GM23338 (cell line): ENCODE measurements at regions not wholly inside any gene's neighbourhood (a gene's known extent, or its start where the extent isn't known, plus 50 kb on each side); places are given as distances from the start of the nearest gene placed in this dataset.

Source experiments
- ATAC-seq: fragments of 200-7000 bp; cut with Tn5 transposase; 3 replicates; pipeline ENCODE4 v1.9.1; 2020
- DNase-seq: peaks from one replicate; pipeline ENCODE4 v3.0.0-alpha.2; 2015; ENCODE audit warnings: low spot score
- H2AFZ ChIP-seq: fragments of 200-600 bp; sonication (generic); 2 replicates; pipeline ENCODE4 v1.8.0; 2016; ENCODE audit warnings: antibody characterized with exemption, mild to moderate bottlenecking, moderate library complexity
- H3F3A ChIP-seq: fragments of 200-600 bp; sonication (generic); replicated peaks from 2 replicates; pipeline ENCODE4 v1.8.0; 2017; ENCODE audit warnings: antibody characterized with exemption, mixed run types, low read depth
- H3K27ac ChIP-seq: fragments of 200-600 bp; sonication (generic); 2 replicates; pipeline ENCODE4 v1.6.1; 2016; ENCODE audit warnings: low read depth
- H3K27me3 ChIP-seq: fragments of 200-600 bp; sonication (generic); 2 replicates; pipeline ENCODE4 v1.8.0; 2016; ENCODE audit warnings: mild to moderate bottlenecking, mixed run types, moderate library complexity; ENCODE audit not compliant: insufficient read depth
- H3K36me3 ChIP-seq: fragments of 200-600 bp; sonication (generic); 2 replicates; pipeline ENCODE4 v1.8.0; 2016; ENCODE audit warnings: mild to moderate bottlenecking; ENCODE audit not compliant: insufficient read depth
- H3K4me1 ChIP-seq: fragments of 200-600 bp; sonication (generic); 2 replicates; pipeline ENCODE4 v1.8.0; 2016; ENCODE audit warnings: mild to moderate bottlenecking, moderate library complexity; ENCODE audit not compliant: insufficient read depth
- H3K4me2 ChIP-seq: fragments of 200-600 bp; sonication (generic); 2 replicates; pipeline ENCODE4 v1.7.1; 2017; ENCODE audit warnings: mixed run types
- H3K4me3 ChIP-seq: fragments of 200-600 bp; sonication (generic); 2 replicates; pipeline ENCODE4 v1.6.1; 2016; ENCODE audit warnings: mixed run types
- H3K79me2 ChIP-seq: fragments of 200-600 bp; sonication (generic); replicated peaks from 2 replicates; pipeline ENCODE4 v1.8.0; 2017; ENCODE audit warnings: mild to moderate bottlenecking; ENCODE audit not compliant: insufficient read depth
- H3K9me2 ChIP-seq: fragments of 200-600 bp; sonication (generic); 2 replicates; pipeline ENCODE4 v1.8.0; 2017; ENCODE audit not compliant: insufficient read depth
- H4K20me1 ChIP-seq: fragments of 200-600 bp; sonication (generic); replicated peaks from 2 replicates; pipeline ENCODE4 v1.8.0; 2017; ENCODE audit warnings: mild to moderate bottlenecking; ENCODE audit not compliant: insufficient read depth
- H3K27ac Mint-ChIP-seq: 2 replicates; pipeline ENCODE4 v1.8.0; 2020; ENCODE audit warnings: inconsistent platforms, mild to moderate bottlenecking, moderate library complexity, mixed read lengths
- H3K27me3 Mint-ChIP-seq: 3 replicates; pipeline ENCODE4 v1.8.0; 2022; ENCODE audit warnings: low read depth, mild to moderate bottlenecking, moderate library complexity, mixed read lengths, inconsistent platforms; ENCODE audit not compliant: insufficient read depth, poor library complexity
- H3K36me3 Mint-ChIP-seq: 3 replicates; pipeline ENCODE4 v1.8.0; 2021; ENCODE audit warnings: low read depth, mild to moderate bottlenecking, inconsistent platforms, moderate library complexity, mixed read lengths
- H3K4me1 Mint-ChIP-seq: 3 replicates; pipeline ENCODE4 v1.8.0; 2020; ENCODE audit warnings: mild to moderate bottlenecking, inconsistent platforms, mixed read lengths
- H3K4me3 Mint-ChIP-seq: 3 replicates; pipeline ENCODE4 v1.8.0; 2021; ENCODE audit warnings: moderate library complexity, mild to moderate bottlenecking, inconsistent platforms, mixed read lengths
- H3K9me3 Mint-ChIP-seq: 3 replicates; pipeline ENCODE4 v1.8.0; 2020; ENCODE audit warnings: moderate library complexity, mild to moderate bottlenecking, inconsistent platforms, mixed read lengths
- CREB1 ChIP-seq: fragments of 250-450 bp; sonication (Bioruptor Pico); IDR thresholded peaks from 2 replicates; pipeline ENCODE4 v1.5.0; 2020; ENCODE audit warnings: low read depth, mild to moderate bottlenecking, moderate library complexity
- CTCF ChIP-seq, 2 experiments: fragments of 200-600 bp in 1 of 2; sonication (generic) in 1 of 2; conservative IDR thresholded peaks; 2 replicates each; pipeline versions ENCODE4 v1.5.1 to v1.6.1; 2016 to 2017; ENCODE audit warnings: antibody characterized with exemption in 2 of 2, low read depth in 2 of 2, mild to moderate bottlenecking in 2 of 2, moderate library complexity in 1 of 2
- ETS1 ChIP-seq: IDR thresholded peaks from 2 replicates; pipeline ENCODE4 v1.6.1; 2016; ENCODE audit warnings: antibody characterized with exemption
- EZH2 ChIP-seq: fragments of 200-600 bp; sonication (generic); IDR thresholded peaks from one replicate; pipeline ENCODE4 v1.8.0; 2017; ENCODE audit warnings: antibody characterized with exemption, mild to moderate bottlenecking, low read depth; ENCODE audit not compliant: unreplicated experiment
- EZH2phosphoT487 ChIP-seq: fragments of 200-600 bp; sonication (generic); IDR thresholded peaks from one replicate; pipeline ENCODE4 v1.8.1; 2018; ENCODE audit warnings: antibody characterized with exemption; ENCODE audit not compliant: unreplicated experiment
- JUNB ChIP-seq: IDR thresholded peaks from one replicate; pipeline ENCODE4 v1.6.1; 2016; ENCODE audit warnings: antibody characterized with exemption; ENCODE audit not compliant: unreplicated experiment
- NANOG ChIP-seq: IDR thresholded peaks from 2 replicates; pipeline ENCODE4 v1.6.1; 2016; ENCODE audit warnings: antibody characterized with exemption, borderline replicate concordance
- POLR2AphosphoS5 ChIP-seq: IDR thresholded peaks from 2 replicates; pipeline ENCODE4 v1.6.1; 2016; ENCODE audit warnings: antibody characterized with exemption, low read depth
- STAT1 ChIP-seq: IDR thresholded peaks from one replicate; pipeline ENCODE4 v1.6.1; 2016; ENCODE audit warnings: antibody characterized with exemption; ENCODE audit not compliant: unreplicated experiment
- ZNF114 ChIP-seq: fragments of 250-450 bp; sonication (Bioruptor Pico); IDR thresholded peaks from 2 replicates; pipeline ENCODE4 v1.5.0; 2020; ENCODE audit warnings: mild to moderate bottlenecking, moderate library complexity
- ZNF331 ChIP-seq: fragments of 250-450 bp; sonication (Bioruptor Pico); IDR thresholded peaks from 2 replicates; pipeline ENCODE4 v1.5.0; 2020; ENCODE audit warnings: low read depth, mild to moderate bottlenecking, moderate library complexity
- ZNF462 ChIP-seq: fragments of 250-450 bp; sonication (Bioruptor Pico); IDR thresholded peaks from 2 replicates; pipeline ENCODE4 v1.5.0; 2020; ENCODE audit warnings: mild to moderate bottlenecking, moderate library complexity
- TF ChIP-seq, protein P1 (sequence below): IDR thresholded peaks from one replicate; pipeline ENCODE4 v1.6.1; 2018; ENCODE audit warnings: antibody characterized with exemption; ENCODE audit not compliant: unreplicated experiment

- H3K27ac ChIP-seq = no peak overlapping the region
- no peak overlapping the region; the same call in 1 of the 2 replicates for H2AFZ ChIP-seq
- no peak overlapping the region for H3K4me3 Mint-ChIP-seq
- H3K4me1 Mint-ChIP-seq = peaks cover 4% of the 10 kb centered on the region
- no peaks in the 10 kb centered on the region for H3K27me3 Mint-ChIP-seq
- no peaks in the 10 kb centered on the region for H3K36me3 ChIP-seq
- H3F3A ChIP-seq = no peaks in the 10 kb centered on the region
- H3K27me3 ChIP-seq = no peaks in the 10 kb centered on the region
- no peak for DNase-seq
- TF ChIP-seq ZNF114 (CRISPR knock-in tag) (no peak), POLR2AphosphoS5 (no peak), CTCF (conservative IDR thresholded peaks at IDR 0.05; ENCODE audit: low read depth in 2 of 2) (no peak), NANOG (no peak), ZNF462 (CRISPR knock-in tag) (no peak), ETS1 (no peak), CREB1 (CRISPR knock-in tag) (no peak), STAT1 (no peak), ZNF331 (CRISPR knock-in tag) (no peak), EZH2 (no peak), EZH2phosphoT487 (no peak), JUNB (no peak)
- TF ChIP-seq, protein P1, sequence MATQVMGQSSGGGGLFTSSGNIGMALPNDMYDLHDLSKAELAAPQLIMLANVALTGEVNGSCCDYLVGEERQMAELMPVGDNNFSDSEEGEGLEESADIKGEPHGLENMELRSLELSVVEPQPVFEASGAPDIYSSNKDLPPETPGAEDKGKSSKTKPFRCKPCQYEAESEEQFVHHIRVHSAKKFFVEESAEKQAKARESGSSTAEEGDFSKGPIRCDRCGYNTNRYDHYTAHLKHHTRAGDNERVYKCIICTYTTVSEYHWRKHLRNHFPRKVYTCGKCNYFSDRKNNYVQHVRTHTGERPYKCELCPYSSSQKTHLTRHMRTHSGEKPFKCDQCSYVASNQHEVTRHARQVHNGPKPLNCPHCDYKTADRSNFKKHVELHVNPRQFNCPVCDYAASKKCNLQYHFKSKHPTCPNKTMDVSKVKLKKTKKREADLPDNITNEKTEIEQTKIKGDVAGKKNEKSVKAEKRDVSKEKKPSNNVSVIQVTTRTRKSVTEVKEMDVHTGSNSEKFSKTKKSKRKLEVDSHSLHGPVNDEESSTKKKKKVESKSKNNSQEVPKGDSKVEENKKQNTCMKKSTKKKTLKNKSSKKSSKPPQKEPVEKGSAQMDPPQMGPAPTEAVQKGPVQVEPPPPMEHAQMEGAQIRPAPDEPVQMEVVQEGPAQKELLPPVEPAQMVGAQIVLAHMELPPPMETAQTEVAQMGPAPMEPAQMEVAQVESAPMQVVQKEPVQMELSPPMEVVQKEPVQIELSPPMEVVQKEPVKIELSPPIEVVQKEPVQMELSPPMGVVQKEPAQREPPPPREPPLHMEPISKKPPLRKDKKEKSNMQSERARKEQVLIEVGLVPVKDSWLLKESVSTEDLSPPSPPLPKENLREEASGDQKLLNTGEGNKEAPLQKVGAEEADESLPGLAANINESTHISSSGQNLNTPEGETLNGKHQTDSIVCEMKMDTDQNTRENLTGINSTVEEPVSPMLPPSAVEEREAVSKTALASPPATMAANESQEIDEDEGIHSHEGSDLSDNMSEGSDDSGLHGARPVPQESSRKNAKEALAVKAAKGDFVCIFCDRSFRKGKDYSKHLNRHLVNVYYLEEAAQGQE = no peak
- H3K9me3 Mint-ChIP-seq = peaks cover 9% of the 10 kb centered on the region; the same call in 1 of the 3 replicates
- H3K27ac Mint-ChIP-seq = no peak overlapping the region
- H3K79me2 ChIP-seq = no peaks in the 10 kb centered on the region
- no peak overlapping the region for H3K4me3 ChIP-seq
- no peaks in the 10 kb centered on the region; the same call in 1 of the 2 replicates for H3K9me2 ChIP-seq
- ATAC-seq = no peak
- no peak overlapping the region for H3K4me2 ChIP-seq
- H3K4me1 ChIP-seq = 0 out of 2 replicates have a peak, but pooled peaks cover 4% of the 10 kb centered on the region
- peaks cover 5% of the 10 kb centered on the region; the same call in 1 of the 3 replicates for H3K36me3 Mint-ChIP-seq
- no peaks in the 10 kb centered on the region for H4K20me1 ChIP-seq
These were observed 738.6 kb downstream of the PCDH7 start for GRCh38 chr4:31458813-31459212.
